RWPE2 (cell line): ENCODE measurements at regions not wholly inside any gene's neighbourhood (a gene's known extent, or its start where the extent isn't known, plus 50 kb on each side); places are given as distances from the start of the nearest gene placed in this dataset.

Experiments
- ATAC-seq: fragments of 200-7000 bp; cut with Tn5 transposase; 3 replicates; pipeline ENCODE4 v1.9.1; 2021; ENCODE audit warnings: low read depth
- DNase-seq: peaks from one replicate; pipeline ENCODE4 v3.0.0-alpha.2; 2020; ENCODE audit warnings: low spot score
- H3K27ac ChIP-seq: fragments of 450-650 bp; 2 replicates; pipeline ENCODE4 v1.5.1; 2017; ENCODE audit warnings: mild to moderate bottlenecking; ENCODE audit not compliant: poor library complexity, severe bottlenecking
- H3K27me3 ChIP-seq: fragments of 250-450 bp; sonication (Bioruptor Pico); 2 replicates; pipeline ENCODE4 v1.5.1; 2021; ENCODE audit warnings: mild to moderate bottlenecking, moderate library complexity; ENCODE audit not compliant: insufficient read depth, poor library complexity, severe bottlenecking
- H3K36me3 ChIP-seq: fragments of 250-450 bp; sonication (Bioruptor Pico); 2 replicates; pipeline ENCODE4 v1.5.1; 2020; ENCODE audit warnings: low read depth, mild to moderate bottlenecking, moderate library complexity
- H3K4me1 ChIP-seq: fragments of 250-450 bp; sonication (Bioruptor Pico); 2 replicates; pipeline ENCODE4 v1.5.1; 2021; ENCODE audit warnings: mild to moderate bottlenecking, moderate library complexity; ENCODE audit not compliant: insufficient read depth, poor library complexity, severe bottlenecking
- H3K4me3 ChIP-seq: fragments of 250-450 bp; sonication (Bioruptor Pico); 2 replicates; pipeline ENCODE4 v1.5.1; 2021; ENCODE audit warnings: mild to moderate bottlenecking, moderate library complexity; ENCODE audit not compliant: severe bottlenecking
- H3K9me3 ChIP-seq: fragments of 250-450 bp; sonication (Bioruptor Pico); 2 replicates; pipeline ENCODE4 v1.5.1; 2021; ENCODE audit warnings: mild to moderate bottlenecking, moderate library complexity; ENCODE audit not compliant: severe bottlenecking
- CTCF ChIP-seq: fragments of 450-650 bp; IDR thresholded peaks from one replicate; pipeline ENCODE4 v1.5.1; 2017; ENCODE audit warnings: mild to moderate bottlenecking, moderate library complexity; ENCODE audit not compliant: poor library complexity, severe bottlenecking

GRCh38 chr3:17850448-17850847 is 108.0 kb upstream of the TBC1D5 start:
- DNase-seq (no peak), ATAC-seq (no peak)
- Histone ChIP-seq H3K36me3 (no peaks in the 10 kb centered on the region), H3K27ac (no peak overlapping the region), H3K4me3 (no peak overlapping the region), H3K4me1 (no peaks in the 10 kb centered on the region), H3K27me3 (no peaks in the 10 kb centered on the region), H3K9me3 (no peaks in the 10 kb centered on the region)
- no peak for TF ChIP-seq CTCF

GRCh38 chr3:17848102-17848501 is 105.7 kb upstream of the TBC1D5 start:
- Histone ChIP-seq H3K36me3 (no peaks in the 10 kb centered on the region), H3K27me3 (no peaks in the 10 kb centered on the region), H3K4me1 (no peaks in the 10 kb centered on the region), H3K9me3 (no peaks in the 10 kb centered on the region), H3K27ac (no peak overlapping the region), H3K4me3 (no peak overlapping the region)
- DNase-seq (no peak), ATAC-seq (no peak)
- no peak for TF ChIP-seq CTCF

- H3K27me3 ChIP-seq: no peaks in the 10 kb centered on the region
- DNase-seq: no peak
- no peak overlapping the region for H3K4me3 ChIP-seq
- H3K27ac ChIP-seq: no peak overlapping the region
- no peak for TF ChIP-seq CTCF
- H3K36me3 ChIP-seq: no peaks in the 10 kb centered on the region
- no peaks in the 10 kb centered on the region for H3K9me3 ChIP-seq
- no peaks in the 10 kb centered on the region for H3K4me1 ChIP-seq
- ATAC-seq: no peak
Observed at GRCh38 chr3:17847156-17847555, 104.7 kb upstream of the TBC1D5 start.

GRCh38 chr3:17846466-17846865 is 104.0 kb upstream of the TBC1D5 start:
- no peak overlapping the region for H3K4me3 ChIP-seq
- H3K9me3 ChIP-seq: no peaks in the 10 kb centered on the region
- no peak for TF ChIP-seq CTCF
- ATAC-seq (no peak), DNase-seq (no peak)
- H3K36me3 ChIP-seq: no peaks in the 10 kb centered on the region
- no peak overlapping the region for H3K27ac ChIP-seq
- no peaks in the 10 kb centered on the region for H3K4me1 ChIP-seq
- no peaks in the 10 kb centered on the region for H3K27me3 ChIP-seq

GRCh38 chr3:17845026-17845812 is 102.8 kb upstream of the TBC1D5 start:
- TF ChIP-seq CTCF: no peak
- no peaks in the 10 kb centered on the region for H3K4me1 ChIP-seq
- H3K9me3 ChIP-seq: no peaks in the 10 kb centered on the region
- H3K27me3 ChIP-seq: no peaks in the 10 kb centered on the region
- H3K27ac ChIP-seq: no peak overlapping the region
- H3K36me3 ChIP-seq: no peaks in the 10 kb centered on the region
- DNase-seq: no peak
- ATAC-seq: no peak
- no peak overlapping the region for H3K4me3 ChIP-seq
